GM13977 (cell line): ENCODE measurements at regions not wholly inside any gene's neighbourhood (a gene's known extent, or its start where the extent isn't known, plus 50 kb on each side); places are given as distances from the start of the nearest gene placed in this dataset.

ENCODE experiments used
- DNase-seq: peaks from one replicate; pipeline ENCODE4 v3.0.0; 2012; ENCODE audit warnings: low spot score
- in situ Hi-C: fragments of 300-500 bp; cut with MboI; formaldehyde crosslinking; loops from one replicate; pipeline ENCODE4 v1.12.0; 2022; ENCODE audit warnings: low sequenced_read_pairs, low pct_unique_long_range_greater_than_20kb, mixed read lengths, inconsistent platforms; ENCODE audit not compliant: unreplicated experiment
- TF ChIP-seq, protein P1 (sequence below): IDR thresholded peaks from 2 replicates; pipeline ENCODE4 v1.5.1; 2012; ENCODE audit warnings: mild to moderate bottlenecking, control low read depth; ENCODE audit not compliant: insufficient read depth; ENCODE audit errors: extremely low read depth, missing control alignments

DNA sequence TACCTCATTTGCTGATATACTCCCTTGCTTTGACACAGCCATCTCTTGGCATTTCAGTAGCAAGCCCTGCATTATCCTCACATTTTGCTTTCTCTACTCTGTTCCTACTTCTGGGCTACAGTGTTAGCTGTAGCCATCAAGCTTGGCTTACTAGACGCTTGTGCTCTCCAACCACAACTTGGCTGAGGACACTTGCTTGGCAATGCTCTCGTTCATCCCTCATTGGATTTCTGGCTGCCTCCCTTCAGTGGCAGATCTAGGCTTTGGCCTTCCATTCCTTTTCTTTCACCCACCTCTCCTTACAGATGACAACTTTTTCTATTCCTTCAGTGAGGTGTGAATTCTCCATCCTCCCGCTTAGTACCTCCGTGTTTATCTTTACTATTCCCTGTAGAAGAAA lies 428.7 kb upstream of the LRRC7 start:
- TF ChIP-seq, protein P1, sequence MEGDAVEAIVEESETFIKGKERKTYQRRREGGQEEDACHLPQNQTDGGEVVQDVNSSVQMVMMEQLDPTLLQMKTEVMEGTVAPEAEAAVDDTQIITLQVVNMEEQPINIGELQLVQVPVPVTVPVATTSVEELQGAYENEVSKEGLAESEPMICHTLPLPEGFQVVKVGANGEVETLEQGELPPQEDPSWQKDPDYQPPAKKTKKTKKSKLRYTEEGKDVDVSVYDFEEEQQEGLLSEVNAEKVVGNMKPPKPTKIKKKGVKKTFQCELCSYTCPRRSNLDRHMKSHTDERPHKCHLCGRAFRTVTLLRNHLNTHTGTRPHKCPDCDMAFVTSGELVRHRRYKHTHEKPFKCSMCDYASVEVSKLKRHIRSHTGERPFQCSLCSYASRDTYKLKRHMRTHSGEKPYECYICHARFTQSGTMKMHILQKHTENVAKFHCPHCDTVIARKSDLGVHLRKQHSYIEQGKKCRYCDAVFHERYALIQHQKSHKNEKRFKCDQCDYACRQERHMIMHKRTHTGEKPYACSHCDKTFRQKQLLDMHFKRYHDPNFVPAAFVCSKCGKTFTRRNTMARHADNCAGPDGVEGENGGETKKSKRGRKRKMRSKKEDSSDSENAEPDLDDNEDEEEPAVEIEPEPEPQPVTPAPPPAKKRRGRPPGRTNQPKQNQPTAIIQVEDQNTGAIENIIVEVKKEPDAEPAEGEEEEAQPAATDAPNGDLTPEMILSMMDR: no peak
- in situ Hi-C loops: no loop called here
- no peak for DNase-seq

DNA sequence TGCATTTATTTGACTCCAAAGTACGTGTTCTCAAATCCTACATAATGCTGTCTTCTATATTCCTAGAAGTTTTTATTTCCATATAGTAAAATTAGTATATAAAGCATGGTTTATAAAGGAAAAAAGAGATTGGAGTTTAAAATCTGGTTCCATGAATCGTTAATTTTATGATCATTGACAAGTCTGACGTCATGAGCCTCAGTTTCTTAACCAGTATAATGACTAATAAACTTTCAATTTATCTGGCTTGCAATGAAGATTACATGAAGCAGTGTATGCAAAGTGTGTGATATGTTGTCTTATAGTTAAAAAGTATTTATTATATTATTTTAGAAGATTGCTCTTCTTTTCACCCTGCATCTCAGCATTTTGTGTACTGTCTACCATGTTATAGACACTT lies 421.4 kb upstream of the LRRC7 start:
- in situ Hi-C loops: no loop called here
- DNase-seq: no peak
- TF ChIP-seq, protein P1: no peak

DNA sequence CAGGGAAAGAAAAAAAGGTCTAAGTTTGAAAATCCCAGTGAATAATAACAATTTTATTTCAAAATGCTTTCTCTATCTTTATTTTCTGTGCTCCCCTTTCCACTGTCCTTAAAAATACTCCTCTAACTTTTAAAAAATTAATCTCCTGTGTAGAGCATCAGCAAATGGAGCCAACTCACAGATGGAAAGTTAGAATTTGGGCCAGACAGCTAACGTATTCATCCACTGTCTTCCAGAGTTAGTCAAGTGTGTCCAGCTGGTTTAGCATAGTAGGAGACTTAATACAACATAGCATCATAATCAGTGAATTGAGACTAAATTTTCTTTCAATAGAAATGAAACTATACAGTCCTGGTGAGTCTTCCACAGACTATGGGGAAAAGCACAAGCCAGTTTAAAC lies 419.0 kb upstream of the LRRC7 start:
- in situ Hi-C loops: no loop called here
- no peak for DNase-seq
- TF ChIP-seq, protein P1: no peak

DNA sequence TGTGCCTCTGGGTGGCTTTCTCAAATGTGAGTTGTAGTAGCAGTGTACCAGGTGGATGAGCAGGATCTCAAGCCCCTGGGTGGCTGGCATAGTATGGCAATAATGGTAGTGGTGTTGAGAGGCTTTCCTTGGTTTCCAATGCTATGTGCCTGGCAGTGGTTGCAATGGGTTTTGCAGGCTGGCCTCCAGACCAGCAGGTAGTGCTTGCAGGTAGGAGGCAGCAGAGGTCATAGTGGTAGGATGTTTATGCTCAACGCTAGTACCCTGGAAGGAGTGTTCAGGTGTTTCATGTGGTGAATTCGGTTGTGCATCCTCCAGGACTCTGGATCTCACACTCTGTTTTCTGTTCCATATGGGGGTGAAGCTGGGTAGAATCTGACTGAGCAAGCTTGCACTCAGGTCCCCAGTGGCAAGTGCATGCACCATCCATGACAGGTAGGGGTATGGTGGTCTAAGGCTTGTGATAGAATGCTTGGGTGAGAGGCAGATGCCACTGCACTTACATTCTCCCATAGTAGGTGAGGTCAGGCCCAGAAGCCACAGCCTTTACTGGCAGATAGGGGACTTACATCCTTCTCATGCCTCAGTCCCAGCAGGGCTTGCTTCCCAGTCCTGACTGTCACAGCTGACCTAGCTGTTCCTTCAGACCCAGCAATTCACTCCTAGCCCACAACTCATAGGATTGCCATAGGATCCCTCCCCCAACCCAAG lies 410.5 kb upstream of the LRRC7 start:
- TF ChIP-seq, protein P1: no peak
- no peak for DNase-seq
- in situ Hi-C loops: no loop called here

DNA sequence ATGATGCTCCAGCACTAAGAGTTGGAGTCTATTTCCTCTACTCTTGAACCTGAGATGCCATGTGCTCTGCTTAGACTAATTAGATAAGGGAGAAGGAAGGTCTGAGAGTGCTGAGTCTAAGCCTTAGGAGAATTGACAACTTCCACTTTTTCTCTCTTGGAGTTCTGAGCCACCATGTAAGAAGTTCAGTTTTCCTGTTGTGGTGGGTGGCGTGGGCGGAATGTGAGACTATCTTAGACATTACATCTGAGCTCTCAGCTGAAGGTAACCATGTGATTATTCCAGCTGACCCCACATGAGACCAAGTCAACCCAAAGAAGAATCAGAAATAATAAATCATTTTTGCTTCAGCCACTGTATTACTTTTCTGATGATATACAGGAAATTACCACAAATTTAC lies 404.5 kb upstream of the LRRC7 start:
- DNase-seq: no peak
- in situ Hi-C loops: no loop called here
- TF ChIP-seq, protein P1: no peak

DNA sequence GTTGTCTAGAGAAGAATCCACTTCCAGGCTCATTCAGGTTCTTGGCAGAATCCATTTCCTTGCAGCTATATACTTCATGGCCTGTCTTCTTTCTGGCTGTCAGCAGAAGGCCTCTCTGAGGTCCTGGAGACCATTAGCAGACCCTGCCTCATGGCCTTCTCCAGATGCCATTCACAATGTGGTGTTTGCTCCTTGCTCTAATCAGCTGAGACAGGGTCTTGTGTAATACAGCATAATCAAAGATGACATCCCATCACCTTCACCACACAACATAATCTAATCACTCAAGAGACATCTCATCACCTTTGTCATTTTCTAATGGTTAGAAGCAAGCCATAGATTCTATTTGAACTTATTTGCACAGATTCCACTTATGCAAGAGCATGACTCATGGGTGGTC lies 403.9 kb upstream of the LRRC7 start:
- no peak for DNase-seq
- TF ChIP-seq, protein P1: no peak
- in situ Hi-C loops: no loop called here
